ENCODE measurements at regions not wholly inside any gene's neighbourhood (a gene's known extent, or its start where the extent isn't known, plus 50 kb on each side); places are given as distances from the start of the nearest gene placed in this dataset.

GRCh38 chr1:65491472-65491871 is 71.0 kb downstream of the LEPR start:
- no peak for TF ChIP-seq CTCF (IDR thresholded peaks at IDR 0.05; ENCODE audit: low read depth, low read length)
- no peak for TF ChIP-seq POLR2A (IDR thresholded peaks at IDR 0.05; ENCODE audit: extremely low read depth, insufficient read length)
- TF ChIP-seq, protein P1, sequence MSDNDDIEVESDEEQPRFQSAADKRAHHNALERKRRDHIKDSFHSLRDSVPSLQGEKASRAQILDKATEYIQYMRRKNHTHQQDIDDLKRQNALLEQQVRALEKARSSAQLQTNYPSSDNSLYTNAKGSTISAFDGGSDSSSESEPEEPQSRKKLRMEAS (IDR thresholded peaks at IDR 0.05; ENCODE audit: low read depth, low read length): no peak
- no peak for TF ChIP-seq MYC (IDR thresholded peaks at IDR 0.05; ENCODE audit: low read depth, low read length)

Data from NB4 (cell line).